GM18951 (cell line): ENCODE measurements at regions not wholly inside any gene's neighbourhood (a gene's known extent, or its start where the extent isn't known, plus 50 kb on each side); places are given as distances from the start of the nearest gene placed in this dataset.

Experiments used
- POLR2A ChIP-seq: IDR thresholded peaks from 4 replicates; pipeline ENCODE4 v1.6.1; 2011; ENCODE audit warnings: mild to moderate bottlenecking; ENCODE audit not compliant: insufficient read length, insufficient read depth; ENCODE audit errors: extremely low read depth
- in situ Hi-C: fragments of 300-500 bp; cut with MboI; formaldehyde crosslinking; loops from one replicate; pipeline ENCODE4 v1.12.0; 2022; ENCODE audit warnings: low sequenced_read_pairs, mixed read lengths, inconsistent platforms; ENCODE audit not compliant: unreplicated experiment

DNA sequence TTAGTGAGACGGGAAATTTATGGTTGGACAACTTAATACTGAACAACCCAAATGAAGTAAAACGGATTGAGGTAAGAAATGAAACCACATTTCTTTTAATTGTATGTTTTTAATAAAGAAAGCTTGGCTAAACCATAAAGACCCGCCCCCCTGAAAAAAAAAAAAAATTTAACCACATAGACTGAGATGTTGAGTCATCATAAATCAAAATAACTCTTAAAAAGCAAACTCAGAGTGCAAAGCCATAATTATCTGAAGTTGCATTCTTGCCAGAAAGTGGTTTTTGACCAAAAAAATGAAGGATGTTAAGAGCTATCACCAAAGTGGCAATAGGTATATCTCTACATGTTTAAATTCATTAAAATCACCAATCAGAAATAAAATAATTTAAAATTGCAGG, 101.8 kb upstream of the COL21A1 start:
- no peak for TF ChIP-seq POLR2A
- in situ Hi-C loops, result no loop called here

DNA sequence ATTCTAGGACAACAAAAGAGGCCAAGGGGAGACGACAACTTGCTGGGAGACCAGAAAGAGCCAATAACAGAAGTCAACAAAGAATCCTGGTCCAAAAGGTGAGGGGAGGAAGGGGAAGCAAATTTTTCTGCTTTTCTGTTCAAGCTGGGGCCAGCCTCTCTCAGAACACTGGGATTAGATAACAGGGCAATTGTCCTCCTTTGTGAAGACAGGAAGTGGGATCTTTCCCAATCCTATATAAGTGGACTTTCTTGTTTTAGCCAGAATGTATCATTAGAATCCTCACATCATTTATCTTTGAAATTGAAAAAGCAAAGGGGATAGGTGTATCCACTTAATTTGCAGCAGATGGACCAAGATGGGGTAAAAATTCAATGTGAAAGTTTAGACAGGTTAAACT, 101.2 kb upstream of the COL21A1 start:
- TF ChIP-seq POLR2A, result no peak
- in situ Hi-C loops, result no loop called here

DNA sequence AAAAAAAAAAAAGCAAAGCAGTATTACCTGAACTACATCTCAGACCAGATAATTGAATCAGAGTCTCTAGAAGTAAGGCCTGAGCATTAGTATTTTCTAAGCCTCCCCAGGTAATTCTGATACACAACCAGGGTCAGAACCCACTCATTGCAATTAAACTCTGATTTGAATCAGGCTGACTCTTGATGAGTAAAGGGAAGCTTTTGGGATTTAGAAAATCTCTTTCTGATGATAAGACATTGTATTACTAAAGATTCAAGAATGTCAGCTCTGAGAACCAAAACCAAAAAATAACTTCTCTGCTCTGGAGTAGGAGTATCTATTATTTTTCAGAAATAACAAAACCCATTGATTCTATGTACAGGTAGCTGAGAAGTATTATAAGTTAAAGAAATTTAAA, 100.1 kb upstream of the COL21A1 start:
- no peak for TF ChIP-seq POLR2A
- in situ Hi-C loops, result no loop called here

DNA sequence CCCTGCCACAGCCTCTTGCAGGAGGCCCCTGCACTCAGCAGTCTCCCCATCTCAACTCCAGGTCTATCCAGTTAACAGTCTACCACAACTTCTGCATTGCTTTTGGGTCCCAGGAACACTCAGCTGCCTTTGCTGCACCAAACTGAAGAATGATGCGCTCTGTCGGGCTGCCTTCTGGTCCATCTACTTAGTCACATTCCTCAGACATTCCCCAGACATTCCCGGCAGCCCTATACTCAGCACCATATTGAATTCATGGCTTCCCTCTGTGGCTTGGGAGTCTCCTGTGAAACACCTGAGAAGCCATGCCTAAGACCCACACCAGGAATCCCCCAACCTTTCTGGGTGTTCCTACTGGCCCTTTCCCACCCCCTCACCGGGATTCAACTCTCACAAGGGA, 99.6 kb upstream of the COL21A1 start:
- TF ChIP-seq POLR2A, result no peak
- in situ Hi-C loops, result no loop called here

DNA sequence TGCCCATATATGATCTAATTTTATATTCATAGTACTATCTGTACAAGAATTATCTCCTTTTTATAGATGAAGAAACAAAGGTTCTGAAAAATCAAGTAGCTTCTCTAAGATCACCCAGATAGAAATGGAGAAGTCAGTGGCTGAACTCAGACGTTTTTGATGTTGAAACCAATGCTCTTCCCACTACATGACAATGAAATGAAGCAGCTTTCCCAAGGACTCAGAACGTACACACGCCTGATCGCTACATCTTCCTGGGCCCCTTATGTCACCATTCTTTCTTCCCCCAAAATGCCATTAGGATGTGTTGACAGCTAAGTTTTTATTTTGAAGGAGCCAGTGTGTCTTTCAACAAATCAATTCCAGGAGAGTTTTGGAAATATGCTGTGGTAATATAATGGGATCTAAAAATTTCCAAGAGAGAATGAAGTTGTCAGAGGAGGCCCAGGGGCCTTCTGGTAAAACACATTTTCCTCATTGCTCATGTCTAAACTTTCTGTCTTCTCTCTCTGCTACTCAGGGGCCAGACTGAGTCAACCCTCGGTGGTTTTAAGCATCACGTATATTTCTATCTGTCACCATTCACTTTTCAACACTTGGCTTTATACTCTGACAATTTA, 98.1 kb upstream of the COL21A1 start:
- no peak for TF ChIP-seq POLR2A
- in situ Hi-C loops, result no loop called here

DNA sequence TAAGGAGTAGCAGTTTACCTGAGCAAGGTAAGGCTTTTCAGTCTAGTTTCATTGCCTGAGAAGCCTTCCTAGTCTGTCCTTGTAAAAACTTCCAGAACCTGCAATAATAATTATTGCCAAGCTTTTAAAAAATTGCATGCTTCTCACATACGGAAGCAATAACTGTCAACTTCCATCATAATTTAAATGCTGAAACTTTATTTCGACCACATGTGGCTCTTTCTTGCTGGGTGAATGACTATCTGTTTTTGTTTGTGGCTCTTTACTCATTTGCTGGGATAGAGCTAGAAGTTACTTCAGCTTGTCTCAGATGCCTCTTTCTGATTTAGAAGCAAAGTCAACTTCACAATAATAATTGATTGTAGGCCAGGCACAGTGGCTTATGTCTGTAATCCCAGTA, 95.9 kb upstream of the COL21A1 start:
- TF ChIP-seq POLR2A, result no peak
- in situ Hi-C loops, result no loop called here

DNA sequence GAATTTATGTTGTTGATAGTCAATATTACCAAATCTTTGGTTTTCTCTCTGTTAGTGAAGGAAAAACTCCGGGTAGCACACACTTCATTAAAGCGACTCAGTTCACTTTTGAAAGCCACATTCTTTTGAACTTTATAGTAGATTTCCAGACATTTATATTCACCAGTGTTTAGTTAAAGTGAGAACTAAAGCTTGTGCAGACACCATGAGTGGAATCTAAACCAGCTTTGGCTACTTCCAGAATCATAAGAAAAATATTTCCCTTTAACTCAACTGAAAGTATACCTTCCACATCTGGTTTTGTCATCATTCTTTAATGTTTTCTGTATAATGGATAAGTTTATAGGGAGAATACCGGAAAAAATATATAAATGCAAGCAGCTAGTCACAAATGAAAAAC, 92.1 kb upstream of the COL21A1 start:
- in situ Hi-C loops, result no loop called here
- no peak for TF ChIP-seq POLR2A

DNA sequence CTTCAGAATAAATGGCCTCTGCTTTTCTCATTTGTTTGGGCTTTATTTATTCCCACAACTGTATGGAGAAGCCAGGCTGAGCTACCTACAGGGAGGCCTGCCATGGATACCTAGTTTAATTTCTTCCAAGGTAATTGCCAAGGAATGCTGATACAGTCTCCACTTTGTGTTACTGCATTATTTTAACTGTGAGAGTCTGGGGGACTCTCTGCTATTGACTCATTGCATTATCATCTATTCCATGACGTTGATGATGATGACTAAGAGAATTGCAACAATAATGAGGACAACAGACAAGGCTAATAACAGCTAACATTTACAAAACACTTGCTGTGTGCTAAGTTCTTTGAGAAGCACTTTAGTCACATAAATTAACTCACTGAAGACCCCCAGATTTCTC, 88.3 kb upstream of the COL21A1 start:
- in situ Hi-C loops, result no loop called here
- TF ChIP-seq POLR2A, result no peak

DNA sequence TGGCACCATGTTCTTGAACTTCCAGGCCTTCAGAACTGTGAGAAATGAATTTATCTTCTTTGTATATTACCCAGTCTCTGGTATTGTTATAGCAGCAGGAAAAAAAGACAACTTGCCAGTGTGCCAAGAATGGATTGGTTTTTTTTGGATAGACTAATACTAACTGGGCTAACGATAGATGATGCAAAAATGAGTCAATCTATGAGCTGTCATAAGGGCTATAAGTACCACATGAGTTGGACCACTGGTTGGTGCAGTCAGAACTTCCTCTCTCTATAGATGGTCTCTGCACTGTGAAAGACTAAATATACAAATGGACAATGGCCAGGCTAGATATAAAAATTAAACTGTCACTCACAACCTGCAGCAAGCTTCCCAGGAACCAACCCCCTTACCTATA, 87.6 kb upstream of the COL21A1 start:
- in situ Hi-C loops, result no loop called here

DNA sequence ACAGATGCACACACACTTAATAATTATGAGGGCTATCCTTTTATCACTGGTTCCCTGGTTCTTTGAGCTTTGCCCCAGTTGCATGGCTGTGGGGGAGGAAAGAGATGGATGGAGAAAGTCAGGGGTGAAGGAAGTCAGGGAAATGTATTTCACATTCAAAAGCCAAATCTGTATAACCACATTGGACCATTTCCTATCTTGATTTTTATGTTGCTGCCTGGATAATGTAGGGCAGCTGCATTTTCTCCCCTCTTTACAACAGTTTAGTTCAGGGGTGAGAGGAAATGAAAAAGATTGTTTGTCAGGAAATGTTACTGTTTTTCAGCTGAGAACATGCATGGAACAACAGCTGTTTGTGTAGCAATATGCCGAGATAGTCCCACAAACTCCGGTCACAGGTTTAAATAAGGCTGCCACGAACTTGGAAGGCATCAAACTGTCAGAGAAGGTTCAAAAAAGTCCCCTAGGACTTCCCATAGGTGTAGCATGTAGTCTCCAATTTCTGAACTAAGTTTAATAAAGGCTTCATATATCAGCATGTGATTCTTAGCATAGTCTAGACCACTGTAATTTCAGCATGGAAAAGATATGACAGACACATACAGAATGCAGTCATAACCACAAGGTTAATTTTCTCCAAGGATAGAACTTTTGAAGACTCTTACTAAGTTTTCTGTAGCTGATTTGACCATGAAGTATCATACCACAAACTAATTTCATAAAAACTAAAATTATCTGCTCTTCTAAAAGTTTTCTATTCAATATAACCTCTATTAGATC, 82.1 kb upstream of the COL21A1 start:
- TF ChIP-seq POLR2A, result no peak
- in situ Hi-C loops, result no loop called here

More for the DNA sequence above, 87.6 kb upstream of the COL21A1 start:
- no peak for TF ChIP-seq POLR2A

DNA sequence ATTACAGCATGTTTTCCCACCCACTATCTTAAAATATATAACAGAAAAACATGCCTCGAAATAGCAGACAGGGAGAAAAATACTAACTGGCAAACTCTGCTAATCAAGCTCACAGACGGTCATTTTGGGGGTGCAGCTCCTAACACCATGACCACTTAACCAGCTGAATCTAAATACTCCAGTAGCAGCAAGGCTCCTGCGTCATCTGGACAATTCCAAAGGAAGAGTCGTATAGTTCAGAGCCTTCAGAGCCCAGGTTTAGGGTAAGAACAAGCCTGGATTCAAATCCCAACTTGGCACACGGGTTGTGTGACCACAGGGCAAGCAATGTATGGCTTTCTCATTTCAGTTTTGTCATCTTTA, 81.3 kb upstream of the COL21A1 start:
- in situ Hi-C loops, result no loop called here
- TF ChIP-seq POLR2A, result no peak

DNA sequence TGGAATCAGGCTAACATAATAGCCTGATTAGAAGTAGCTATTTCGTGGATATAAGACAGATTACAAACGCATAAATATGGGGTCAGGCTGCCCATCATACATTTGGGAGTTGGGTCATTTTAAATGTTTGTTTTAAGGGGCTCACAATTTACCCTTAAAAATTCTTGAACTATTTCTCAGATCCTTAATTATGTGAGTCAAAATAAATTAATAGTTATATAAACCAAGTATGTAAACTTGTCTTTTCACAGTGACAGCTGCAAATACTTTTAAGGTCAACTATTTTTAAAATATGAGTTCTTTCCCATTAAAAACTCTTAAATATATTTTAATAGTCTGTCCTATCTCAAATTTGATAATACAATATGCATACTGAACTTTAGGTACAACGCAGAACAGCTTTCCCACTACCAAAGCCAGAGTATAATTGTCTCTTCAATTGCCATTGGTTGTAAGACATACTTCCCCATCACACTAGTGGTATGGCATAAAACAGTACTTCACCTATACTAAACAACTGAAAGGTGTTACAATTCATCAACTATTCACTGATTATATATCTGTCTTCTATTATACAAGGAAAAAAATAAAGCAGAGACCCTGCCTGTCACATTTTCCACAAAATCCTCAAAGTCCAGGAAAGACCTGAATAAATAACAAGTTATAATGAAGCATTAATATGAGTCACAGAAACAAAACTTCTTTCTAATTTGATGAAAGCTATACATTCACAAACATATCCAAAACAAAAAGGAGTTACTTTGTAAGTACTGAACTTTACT, 80.8 kb upstream of the COL21A1 start:
- in situ Hi-C loops, result no loop called here
- TF ChIP-seq POLR2A, result no peak

DNA sequence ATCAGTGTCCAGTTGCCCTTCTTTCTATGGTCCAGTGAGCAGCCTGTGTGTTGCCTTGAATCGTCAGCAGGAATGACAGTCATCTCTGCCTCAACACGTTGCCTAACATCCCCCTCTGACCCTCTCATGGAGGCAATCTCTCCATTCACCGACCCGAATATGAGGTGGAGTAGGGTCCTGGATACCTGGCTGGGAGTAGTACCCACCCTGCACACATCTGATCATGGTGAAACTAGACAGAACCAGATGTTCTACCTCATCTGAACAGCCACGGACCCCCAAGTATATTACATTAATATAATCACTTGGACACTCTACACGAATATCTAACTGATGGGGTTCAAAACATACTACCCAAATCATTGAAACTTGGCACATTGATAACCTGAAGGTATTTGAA, 77.0 kb upstream of the COL21A1 start:
- no peak for TF ChIP-seq POLR2A
- in situ Hi-C loops, result no loop called here

DNA sequence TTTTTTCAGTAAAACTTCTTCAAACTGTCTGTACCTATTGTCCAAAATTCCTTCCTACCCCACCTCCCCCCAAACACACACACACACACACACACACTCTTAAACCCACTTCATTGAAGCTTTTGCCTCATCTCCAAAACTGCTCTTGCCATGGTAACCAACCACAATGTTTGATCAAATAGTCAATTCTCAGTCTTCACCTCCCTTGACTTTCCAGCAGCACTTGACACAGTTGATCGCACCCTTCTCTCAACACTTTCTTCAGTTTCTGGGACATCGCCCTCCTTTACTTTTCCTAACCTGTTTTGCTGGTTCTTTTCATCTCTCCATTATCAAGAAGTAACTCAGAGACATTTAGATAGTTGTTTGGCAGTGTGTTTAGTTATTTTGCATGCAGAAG, 71.5 kb upstream of the COL21A1 start:
- no peak for TF ChIP-seq POLR2A
- in situ Hi-C loops, result no loop called here
